Upper lobe of left lung (tissue), 4 donors: ENCODE measurements at regions not wholly inside any gene's neighbourhood (a gene's known extent, or its start where the extent isn't known, plus 50 kb on each side); places are given as distances from the start of the nearest gene placed in this dataset.

ENCODE experiments used
- POLR2A ChIP-seq, 4 donors: fragments of 450-650 bp; IDR thresholded peaks; one replicate each; pipeline ENCODE4 v1.5.1; 2016 to 2017; ENCODE audit warnings: antibody characterized with exemption in 4 of 4, mild to moderate bottlenecking in 2 of 4
- POLR2AphosphoS5 ChIP-seq, 2 donors: sonication (generic); formaldehyde crosslinking; IDR thresholded peaks; one replicate each; pipeline ENCODE4 v1.5.1; 2017; ENCODE audit warnings: antibody characterized with exemption in 2 of 2
- TF ChIP-seq, protein P1 (sequence below), 6 experiments: fragments of 450-650 bp in 4 of 6; fragments of 200-600 bp in 2 of 6; sonication (generic) in 2 of 6; IDR thresholded peaks; one replicate each; pipeline ENCODE4 v1.5.1; 2016 to 2019; ENCODE audit warnings: antibody characterized with exemption in 6 of 6

DNA sequence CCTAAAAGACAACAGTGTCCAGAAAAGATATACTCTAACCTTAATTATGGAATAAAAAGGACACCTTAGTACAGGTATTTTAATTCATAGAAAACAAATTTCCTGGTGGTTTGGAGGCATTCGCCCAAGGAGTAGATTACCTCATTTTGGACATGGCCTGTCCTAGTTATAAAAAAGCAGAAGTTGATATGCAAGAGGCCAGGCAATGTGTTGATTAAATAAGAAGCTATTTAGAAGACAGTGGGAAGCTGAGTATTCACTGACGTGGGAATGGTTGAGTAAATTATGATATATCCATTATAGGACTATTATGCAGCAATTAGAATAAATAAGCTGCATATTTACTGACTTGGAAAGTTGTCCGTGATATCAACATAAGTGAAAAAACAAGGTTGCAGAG is 314.9 kb downstream of the ALDH8A1 start:
- TF ChIP-seq, protein P1, sequence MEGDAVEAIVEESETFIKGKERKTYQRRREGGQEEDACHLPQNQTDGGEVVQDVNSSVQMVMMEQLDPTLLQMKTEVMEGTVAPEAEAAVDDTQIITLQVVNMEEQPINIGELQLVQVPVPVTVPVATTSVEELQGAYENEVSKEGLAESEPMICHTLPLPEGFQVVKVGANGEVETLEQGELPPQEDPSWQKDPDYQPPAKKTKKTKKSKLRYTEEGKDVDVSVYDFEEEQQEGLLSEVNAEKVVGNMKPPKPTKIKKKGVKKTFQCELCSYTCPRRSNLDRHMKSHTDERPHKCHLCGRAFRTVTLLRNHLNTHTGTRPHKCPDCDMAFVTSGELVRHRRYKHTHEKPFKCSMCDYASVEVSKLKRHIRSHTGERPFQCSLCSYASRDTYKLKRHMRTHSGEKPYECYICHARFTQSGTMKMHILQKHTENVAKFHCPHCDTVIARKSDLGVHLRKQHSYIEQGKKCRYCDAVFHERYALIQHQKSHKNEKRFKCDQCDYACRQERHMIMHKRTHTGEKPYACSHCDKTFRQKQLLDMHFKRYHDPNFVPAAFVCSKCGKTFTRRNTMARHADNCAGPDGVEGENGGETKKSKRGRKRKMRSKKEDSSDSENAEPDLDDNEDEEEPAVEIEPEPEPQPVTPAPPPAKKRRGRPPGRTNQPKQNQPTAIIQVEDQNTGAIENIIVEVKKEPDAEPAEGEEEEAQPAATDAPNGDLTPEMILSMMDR (IDR thresholded peaks at IDR 0.05), result no peak
- TF ChIP-seq POLR2A (IDR thresholded peaks at IDR 0.05) (no peak), POLR2AphosphoS5 (IDR thresholded peaks at IDR 0.05) (no peak)
